HEK293T (cell line): ENCODE measurements at regions not wholly inside any gene's neighbourhood (a gene's known extent, or its start where the extent isn't known, plus 50 kb on each side); places are given as distances from the start of the nearest gene placed in this dataset.

Experiments
- ELF4 ChIP-seq: fragments of 450-650 bp; IDR thresholded peaks from 2 replicates; pipeline ENCODE4 v1.6.1; 2017; ENCODE audit warnings: antibody characterized with exemption
- FOXA1 ChIP-seq: fragments of 450-650 bp; IDR thresholded peaks from 2 replicates; pipeline ENCODE4 v1.6.1; 2016; ENCODE audit warnings: mild to moderate bottlenecking
- NFRKB ChIP-seq: fragments of 450-650 bp; IDR thresholded peaks from 2 replicates; pipeline ENCODE4 v1.6.1; 2016; ENCODE audit warnings: mild to moderate bottlenecking, moderate library complexity

GRCh38 chr4:22202246-22202974 is 253.8 kb upstream of the KCNIP4 start:
- TF ChIP-seq NFRKB = no peak
- no peak for TF ChIP-seq ELF4
- TF ChIP-seq FOXA1 = no peak
